Endothelial cell of umbilical vein (primary cell): ENCODE measurements at regions not wholly inside any gene's neighbourhood (a gene's known extent, or its start where the extent isn't known, plus 50 kb on each side); places are given as distances from the start of the nearest gene placed in this dataset.

Source experiments
- EZH2 ChIP-seq: IDR thresholded peaks from 2 replicates; pipeline ENCODE4 v1.6.1; 2012; ENCODE audit warnings: borderline replicate concordance, low read depth, mild to moderate bottlenecking, moderate library complexity, low read length, inconsistent platforms; ENCODE audit not compliant: severe bottlenecking
- POLR2A ChIP-seq: IDR thresholded peaks from 2 replicates; pipeline ENCODE4 v1.6.1; 2012; ENCODE audit warnings: low read depth, mild to moderate bottlenecking, control low read depth, low read length
- TF ChIP-seq, protein P1 (sequence below), 2 donors: IDR thresholded peaks; 1 replicate in 1 of 2; 2 replicates in 1 of 2; pipeline ENCODE4 v1.5.1; 2011; ENCODE audit warnings: low read length in 2 of 2, mild to moderate bottlenecking in 2 of 2, moderate library complexity in 2 of 2, control low read depth in 1 of 2, inconsistent platforms in 1 of 2, low read depth in 1 of 2; ENCODE audit not compliant: insufficient read depth in 1 of 2; ENCODE audit errors: extremely low read depth in 1 of 2

DNA sequence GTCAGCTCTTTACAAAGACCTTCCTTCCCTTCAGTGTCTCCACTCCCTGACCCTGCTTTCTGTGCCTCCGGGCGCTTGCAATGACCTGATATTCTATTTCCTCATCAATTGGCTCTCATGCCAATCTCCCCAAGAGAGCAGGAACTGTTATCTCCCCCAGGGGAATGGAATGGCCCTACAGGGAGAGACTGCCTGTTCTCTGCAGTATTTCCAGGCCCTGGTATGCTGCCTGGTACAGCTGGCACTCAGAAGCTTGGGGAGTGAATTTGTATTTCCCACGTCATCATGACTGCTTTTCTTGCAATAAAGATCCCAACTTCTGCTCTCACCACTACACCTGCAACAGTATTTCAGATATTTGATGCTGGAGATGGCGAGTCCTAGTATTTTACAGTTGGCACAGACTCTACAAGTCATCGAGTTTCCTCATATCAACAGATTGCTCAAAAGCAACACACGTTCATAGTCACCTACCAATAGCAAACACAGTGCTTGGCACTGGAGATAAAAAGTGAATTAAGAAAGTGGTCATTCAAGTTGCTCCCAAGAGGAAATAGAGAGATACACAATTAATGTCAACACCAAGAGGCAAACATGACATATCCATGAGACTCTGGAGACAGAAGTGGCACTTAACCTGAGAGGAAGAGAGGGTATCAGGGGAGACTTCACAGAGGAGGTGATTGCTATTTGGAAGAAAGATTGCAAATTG lies 90.5 kb upstream of the EGFL6 start:
- no peak for TF ChIP-seq POLR2A
- TF ChIP-seq, protein P1, sequence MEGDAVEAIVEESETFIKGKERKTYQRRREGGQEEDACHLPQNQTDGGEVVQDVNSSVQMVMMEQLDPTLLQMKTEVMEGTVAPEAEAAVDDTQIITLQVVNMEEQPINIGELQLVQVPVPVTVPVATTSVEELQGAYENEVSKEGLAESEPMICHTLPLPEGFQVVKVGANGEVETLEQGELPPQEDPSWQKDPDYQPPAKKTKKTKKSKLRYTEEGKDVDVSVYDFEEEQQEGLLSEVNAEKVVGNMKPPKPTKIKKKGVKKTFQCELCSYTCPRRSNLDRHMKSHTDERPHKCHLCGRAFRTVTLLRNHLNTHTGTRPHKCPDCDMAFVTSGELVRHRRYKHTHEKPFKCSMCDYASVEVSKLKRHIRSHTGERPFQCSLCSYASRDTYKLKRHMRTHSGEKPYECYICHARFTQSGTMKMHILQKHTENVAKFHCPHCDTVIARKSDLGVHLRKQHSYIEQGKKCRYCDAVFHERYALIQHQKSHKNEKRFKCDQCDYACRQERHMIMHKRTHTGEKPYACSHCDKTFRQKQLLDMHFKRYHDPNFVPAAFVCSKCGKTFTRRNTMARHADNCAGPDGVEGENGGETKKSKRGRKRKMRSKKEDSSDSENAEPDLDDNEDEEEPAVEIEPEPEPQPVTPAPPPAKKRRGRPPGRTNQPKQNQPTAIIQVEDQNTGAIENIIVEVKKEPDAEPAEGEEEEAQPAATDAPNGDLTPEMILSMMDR (IDR thresholded peaks at IDR 0.05; ENCODE audit: extremely low read depth in 1 of 2, insufficient read depth in 1 of 2, low read depth in 1 of 2, low read length in 2 of 2) = no peak
- TF ChIP-seq EZH2 = no peak
